ENCODE measurements at regions not wholly inside any gene's neighbourhood (a gene's known extent, or its start where the extent isn't known, plus 50 kb on each side); places are given as distances from the start of the nearest gene placed in this dataset.

GRCh38 chr22:48256776-48257684, 1494.6 kb downstream of the TBC1D22A start:
- DNase-seq, result no peak
- intact Hi-C loops (cut with micrococcal nuclease), result no loop called here

GRCh38 chr22:48256041-48256739, 1493.7 kb downstream of the TBC1D22A start:
- H3K36me3 Mint-ChIP-seq (ENCODE audit: low read depth), result no peaks in the 10 kb centered on the region

More at GRCh38 chr22:48256776-48257684, 1494.6 kb downstream of the TBC1D22A start:
- H3K4me3 Mint-ChIP-seq, result no peak overlapping the region
- H3K4me1 Mint-ChIP-seq (ENCODE audit: low read depth), result no peaks in the 10 kb centered on the region
- H3K27ac Mint-ChIP-seq, result no peak overlapping the region
- H3K27me3 Mint-ChIP-seq (ENCODE audit: low read depth), result peaks cover 11% of the 10 kb centered on the region
- H3K36me3 Mint-ChIP-seq (ENCODE audit: low read depth), result no peaks in the 10 kb centered on the region
- CTCF ChIA-PET, result no interaction called here
- no peaks in the 10 kb centered on the region for H3K9me3 Mint-ChIP-seq

GRCh38 chr22:48254311-48254873, 1491.9 kb downstream of the TBC1D22A start:
- intact Hi-C loops (cut with micrococcal nuclease), result no loop called here
- no peaks in the 10 kb centered on the region for H3K36me3 Mint-ChIP-seq (ENCODE audit: low read depth)
- DNase-seq, result no peak
- no peaks in the 10 kb centered on the region for H3K4me1 Mint-ChIP-seq (ENCODE audit: low read depth)
- CTCF ChIA-PET, result no interaction called here
- no peak overlapping the region for H3K27ac Mint-ChIP-seq
- H3K27me3 Mint-ChIP-seq (ENCODE audit: low read depth), result peaks cover 17% of the 10 kb centered on the region
- no peak overlapping the region for H3K4me3 Mint-ChIP-seq
- no peaks in the 10 kb centered on the region for H3K9me3 Mint-ChIP-seq

More at GRCh38 chr22:48256041-48256739, 1493.7 kb downstream of the TBC1D22A start:
- Mint-ChIP-seq H3K4me3 (no peak overlapping the region), H3K27ac (no peak overlapping the region), H3K9me3 (no peaks in the 10 kb centered on the region), H3K27me3 (ENCODE audit: low read depth) (peaks cover 15% of the 10 kb centered on the region), H3K4me1 (ENCODE audit: low read depth) (no peaks in the 10 kb centered on the region)
- intact Hi-C loops (cut with micrococcal nuclease), result no loop called here
- CTCF ChIA-PET, result no interaction called here
- no peak for DNase-seq

GRCh38 chr22:48253573-48253972, 1491.1 kb downstream of the TBC1D22A start:
- Mint-ChIP-seq H3K4me3 (no peak overlapping the region), H3K27me3 (ENCODE audit: low read depth) (peaks cover 17% of the 10 kb centered on the region), H3K9me3 (no peaks in the 10 kb centered on the region), H3K27ac (no peak overlapping the region), H3K36me3 (ENCODE audit: low read depth) (no peaks in the 10 kb centered on the region), H3K4me1 (ENCODE audit: low read depth) (no peaks in the 10 kb centered on the region)
- CTCF ChIA-PET, result no interaction called here
- DNase-seq, result no peak
- intact Hi-C loops (cut with micrococcal nuclease), result no loop called here

GRCh38 chr22:48253136-48253535, 1490.7 kb downstream of the TBC1D22A start:
- Mint-ChIP-seq H3K4me1 (ENCODE audit: low read depth) (no peaks in the 10 kb centered on the region), H3K9me3 (no peaks in the 10 kb centered on the region), H3K36me3 (ENCODE audit: low read depth) (no peaks in the 10 kb centered on the region), H3K27me3 (ENCODE audit: low read depth) (peaks cover 17% of the 10 kb centered on the region), H3K27ac (no peak overlapping the region), H3K4me3 (no peak overlapping the region)
- intact Hi-C loops (cut with micrococcal nuclease), result no loop called here
- CTCF ChIA-PET, result no interaction called here
- DNase-seq, result no peak

GRCh38 chr22:48251629-48252028, 1489.2 kb downstream of the TBC1D22A start:
- H3K27me3 Mint-ChIP-seq (ENCODE audit: low read depth), result peaks cover 17% of the 10 kb centered on the region
- no peaks in the 10 kb centered on the region for H3K9me3 Mint-ChIP-seq
- DNase-seq, result no peak
- CTCF ChIA-PET, result no interaction called here
- no peaks in the 10 kb centered on the region for H3K36me3 Mint-ChIP-seq (ENCODE audit: low read depth)
- H3K4me1 Mint-ChIP-seq (ENCODE audit: low read depth), result no peaks in the 10 kb centered on the region
- H3K27ac Mint-ChIP-seq, result no peak overlapping the region
- intact Hi-C loops (cut with micrococcal nuclease), result no loop called here
- no peak overlapping the region for H3K4me3 Mint-ChIP-seq

- CTCF ChIA-PET, result no interaction called here
- peaks cover 17% of the 10 kb centered on the region for H3K27me3 Mint-ChIP-seq (ENCODE audit: low read depth)
- H3K4me3 Mint-ChIP-seq, result no peak overlapping the region
- H3K36me3 Mint-ChIP-seq (ENCODE audit: low read depth), result no peaks in the 10 kb centered on the region
- no peaks in the 10 kb centered on the region for H3K4me1 Mint-ChIP-seq (ENCODE audit: low read depth)
- no peaks in the 10 kb centered on the region for H3K9me3 Mint-ChIP-seq
- intact Hi-C loops (cut with micrococcal nuclease), result no loop called here
- DNase-seq, result no peak
- no peak overlapping the region for H3K27ac Mint-ChIP-seq
Measured at GRCh38 chr22:48250937-48251530, 1488.6 kb downstream of the TBC1D22A start.

GRCh38 chr22:48250286-48250895, 1487.9 kb downstream of the TBC1D22A start:
- Mint-ChIP-seq H3K36me3 (ENCODE audit: low read depth) (no peaks in the 10 kb centered on the region), H3K27me3 (ENCODE audit: low read depth) (peaks cover 17% of the 10 kb centered on the region), H3K9me3 (no peaks in the 10 kb centered on the region), H3K4me1 (ENCODE audit: low read depth) (no peaks in the 10 kb centered on the region), H3K4me3 (no peak overlapping the region), H3K27ac (no peak overlapping the region)
- CTCF ChIA-PET, result no interaction called here
- DNase-seq, result no peak
- intact Hi-C loops (cut with micrococcal nuclease), result no loop called here

GRCh38 chr22:48249713-48250268, 1487.3 kb downstream of the TBC1D22A start:
- no peak overlapping the region for H3K27ac Mint-ChIP-seq
- no peaks in the 10 kb centered on the region for H3K36me3 Mint-ChIP-seq (ENCODE audit: low read depth)
- H3K9me3 Mint-ChIP-seq, result no peaks in the 10 kb centered on the region
- intact Hi-C loops (cut with micrococcal nuclease), result no loop called here
- H3K4me3 Mint-ChIP-seq, result no peak overlapping the region
- peaks cover 15% of the 10 kb centered on the region for H3K27me3 Mint-ChIP-seq (ENCODE audit: low read depth)
- CTCF ChIA-PET, result no interaction called here
- no peak for DNase-seq
- no peaks in the 10 kb centered on the region for H3K4me1 Mint-ChIP-seq (ENCODE audit: low read depth)

GRCh38 chr22:48248901-48249455, 1486.5 kb downstream of the TBC1D22A start:
- Mint-ChIP-seq H3K27ac (no peak overlapping the region), H3K27me3 (ENCODE audit: low read depth) (peaks cover 9% of the 10 kb centered on the region), H3K4me3 (no peak overlapping the region), H3K9me3 (peaks cover under 1% of the 10 kb centered on the region), H3K36me3 (ENCODE audit: low read depth) (no peaks in the 10 kb centered on the region), H3K4me1 (ENCODE audit: low read depth) (no peaks in the 10 kb centered on the region)
- intact Hi-C loops (cut with micrococcal nuclease), result no loop called here
- DNase-seq, result no peak
- CTCF ChIA-PET, result no interaction called here

- DNase-seq, result no peak
- Mint-ChIP-seq H3K27ac (no peak overlapping the region), H3K27me3 (ENCODE audit: low read depth) (peaks cover 11% of the 10 kb centered on the region), H3K36me3 (ENCODE audit: low read depth) (no peaks in the 10 kb centered on the region), H3K4me3 (no peak overlapping the region), H3K4me1 (ENCODE audit: low read depth) (no peaks in the 10 kb centered on the region), H3K9me3 (peaks cover 3% of the 10 kb centered on the region)
- CTCF ChIA-PET, result no interaction called here
- intact Hi-C loops (cut with micrococcal nuclease), result no loop called here
Measured at GRCh38 chr22:48247829-48248228, 1485.4 kb downstream of the TBC1D22A start.

GRCh38 chr22:48245196-48245485, 1482.7 kb downstream of the TBC1D22A start:
- H3K9me3 Mint-ChIP-seq, result peaks cover 3% of the 10 kb centered on the region
- CTCF ChIA-PET, result no interaction called here
- no peaks in the 10 kb centered on the region for H3K36me3 Mint-ChIP-seq (ENCODE audit: low read depth)
- no peak overlapping the region for H3K4me3 Mint-ChIP-seq
- H3K27me3 Mint-ChIP-seq (ENCODE audit: low read depth), result peaks cover 13% of the 10 kb centered on the region
- DNase-seq, result no peak
- H3K27ac Mint-ChIP-seq, result no peak overlapping the region
- no peaks in the 10 kb centered on the region for H3K4me1 Mint-ChIP-seq (ENCODE audit: low read depth)
- intact Hi-C loops (cut with micrococcal nuclease), result no loop called here

Data from activated naive CD4-positive, alpha-beta T cell treated with anti-CD3 and anti-CD28 coated beads for 36 hours (primary cell).